Colonic mucosa (tissue), 4 donors: ENCODE measurements at regions not wholly inside any gene's neighbourhood (a gene's known extent, or its start where the extent isn't known, plus 50 kb on each side); places are given as distances from the start of the nearest gene placed in this dataset.

Source experiments
- DNase-seq: peaks from one replicate; pipeline ENCODE4 v3.0.0-alpha.2; 2020
- H3K27ac ChIP-seq: fragments of 200-600 bp; one replicate; pipeline ENCODE4 v1.8.0; 2021
- H3K27me3 ChIP-seq: fragments of 200-600 bp; one replicate; pipeline ENCODE4 v1.8.0; 2021
- H3K36me3 ChIP-seq: fragments of 200-600 bp; one replicate; pipeline ENCODE4 v1.8.0; 2021
- H3K4me1 ChIP-seq: fragments of 200-600 bp; one replicate; pipeline ENCODE4 v1.8.0; 2021; ENCODE audit warnings: mild to moderate bottlenecking
- H3K4me3 ChIP-seq: fragments of 200-600 bp; one replicate; pipeline ENCODE4 v1.8.0; 2021
- H3K9ac ChIP-seq, 2 donors: one replicate each; pipeline ENCODE4 v1.7.0; 2013; ENCODE audit warnings: control low read depth in 2 of 2, low read depth in 2 of 2, low read length in 2 of 2
- H3K9me3 ChIP-seq: fragments of 200-600 bp; one replicate; pipeline ENCODE4 v1.8.0; 2021
- intact Hi-C: fragments of 100-400 bp; cut with DNase I; formaldehyde crosslinking; loops from one replicate; pipeline ENCODE4 v1.14.1; 2022
- TF ChIP-seq, protein P1 (sequence below): fragments of 200-600 bp; IDR thresholded peaks from one replicate; pipeline ENCODE4 v1.8.0; 2022; ENCODE audit warnings: antibody characterized with exemption, mild to moderate bottlenecking
- donor health status: healthy.
- donor health status: DM: no; HTN: no; CAD: no.
- donor health status: DM: no; HTN: no; CAD: no.

DNA sequence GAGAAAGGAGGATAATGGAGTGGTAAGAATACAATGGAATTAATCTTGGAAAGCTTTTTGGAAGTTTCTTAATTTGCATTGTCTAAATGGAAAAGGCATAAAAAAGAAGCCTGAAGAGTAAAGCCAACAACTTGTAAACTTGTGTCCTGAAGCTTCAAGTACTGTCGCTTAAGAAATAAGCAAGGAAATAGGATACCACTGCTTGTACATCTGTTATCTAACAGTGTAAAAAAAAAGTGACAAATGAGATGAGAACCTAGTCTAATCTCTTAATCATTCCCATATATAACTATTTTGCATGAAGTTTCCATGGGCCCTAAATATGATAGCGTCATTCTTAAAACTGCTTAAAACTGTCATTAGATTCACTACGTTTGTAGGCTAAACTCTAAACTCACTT, 134.0 kb upstream of the DYRK2 start:
- Histone ChIP-seq H3K27me3 (no peaks in the 10 kb centered on the region), H3K9ac (no peak overlapping the region), H3K4me3 (no peak overlapping the region), H3K9me3 (no peaks in the 10 kb centered on the region), H3K4me1 (no peaks in the 10 kb centered on the region), H3K27ac (no peak overlapping the region), H3K36me3 (no peaks in the 10 kb centered on the region)
- TF ChIP-seq, protein P1, sequence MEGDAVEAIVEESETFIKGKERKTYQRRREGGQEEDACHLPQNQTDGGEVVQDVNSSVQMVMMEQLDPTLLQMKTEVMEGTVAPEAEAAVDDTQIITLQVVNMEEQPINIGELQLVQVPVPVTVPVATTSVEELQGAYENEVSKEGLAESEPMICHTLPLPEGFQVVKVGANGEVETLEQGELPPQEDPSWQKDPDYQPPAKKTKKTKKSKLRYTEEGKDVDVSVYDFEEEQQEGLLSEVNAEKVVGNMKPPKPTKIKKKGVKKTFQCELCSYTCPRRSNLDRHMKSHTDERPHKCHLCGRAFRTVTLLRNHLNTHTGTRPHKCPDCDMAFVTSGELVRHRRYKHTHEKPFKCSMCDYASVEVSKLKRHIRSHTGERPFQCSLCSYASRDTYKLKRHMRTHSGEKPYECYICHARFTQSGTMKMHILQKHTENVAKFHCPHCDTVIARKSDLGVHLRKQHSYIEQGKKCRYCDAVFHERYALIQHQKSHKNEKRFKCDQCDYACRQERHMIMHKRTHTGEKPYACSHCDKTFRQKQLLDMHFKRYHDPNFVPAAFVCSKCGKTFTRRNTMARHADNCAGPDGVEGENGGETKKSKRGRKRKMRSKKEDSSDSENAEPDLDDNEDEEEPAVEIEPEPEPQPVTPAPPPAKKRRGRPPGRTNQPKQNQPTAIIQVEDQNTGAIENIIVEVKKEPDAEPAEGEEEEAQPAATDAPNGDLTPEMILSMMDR, result no peak
- no peak for DNase-seq
- intact Hi-C loops, result no loop called here

DNA sequence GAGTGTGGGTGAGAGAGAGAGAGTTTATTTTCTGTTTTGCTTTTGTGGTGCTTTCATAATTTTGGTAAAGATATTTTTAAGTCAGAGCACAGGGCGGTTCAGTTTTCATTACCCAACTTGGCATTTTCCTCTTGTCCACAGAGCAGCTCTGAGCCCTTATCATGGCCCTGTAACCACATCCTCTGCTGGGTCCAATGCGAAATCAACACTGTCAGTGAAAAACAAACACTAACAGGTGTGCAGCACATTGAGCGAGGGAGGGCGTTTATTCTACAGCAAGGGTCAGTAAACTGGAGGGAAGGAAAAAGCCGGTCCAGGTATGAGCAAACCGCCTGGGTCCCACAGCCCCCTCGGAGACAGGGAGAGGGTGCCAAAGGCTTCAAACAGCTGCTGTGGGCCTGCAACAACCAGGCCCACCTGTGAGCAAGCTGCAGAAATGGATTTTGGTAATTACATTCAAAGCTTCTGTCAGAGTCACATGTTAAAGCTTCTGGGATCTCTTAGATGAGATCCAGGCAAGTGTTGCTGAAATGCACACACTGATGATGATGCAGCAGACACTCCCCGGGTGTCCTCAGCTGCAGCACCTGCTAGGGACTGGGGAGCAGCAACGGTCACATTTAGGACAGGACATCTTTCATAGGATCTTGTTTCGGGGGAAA, 132.7 kb upstream of the DYRK2 start:
- TF ChIP-seq, protein P1, result no peak
- Histone ChIP-seq H3K9ac (peak overlapping the region in 1 of 2 donors; percentile 31), H3K36me3 (no peaks in the 10 kb centered on the region), H3K9me3 (no peaks in the 10 kb centered on the region), H3K27me3 (no peaks in the 10 kb centered on the region), H3K4me1 (no peaks in the 10 kb centered on the region), H3K4me3 (no peak overlapping the region), H3K27ac (peak overlapping the region; percentile 23)
- intact Hi-C loops, result no loop called here
- peak; percentile 55 for DNase-seq

DNA sequence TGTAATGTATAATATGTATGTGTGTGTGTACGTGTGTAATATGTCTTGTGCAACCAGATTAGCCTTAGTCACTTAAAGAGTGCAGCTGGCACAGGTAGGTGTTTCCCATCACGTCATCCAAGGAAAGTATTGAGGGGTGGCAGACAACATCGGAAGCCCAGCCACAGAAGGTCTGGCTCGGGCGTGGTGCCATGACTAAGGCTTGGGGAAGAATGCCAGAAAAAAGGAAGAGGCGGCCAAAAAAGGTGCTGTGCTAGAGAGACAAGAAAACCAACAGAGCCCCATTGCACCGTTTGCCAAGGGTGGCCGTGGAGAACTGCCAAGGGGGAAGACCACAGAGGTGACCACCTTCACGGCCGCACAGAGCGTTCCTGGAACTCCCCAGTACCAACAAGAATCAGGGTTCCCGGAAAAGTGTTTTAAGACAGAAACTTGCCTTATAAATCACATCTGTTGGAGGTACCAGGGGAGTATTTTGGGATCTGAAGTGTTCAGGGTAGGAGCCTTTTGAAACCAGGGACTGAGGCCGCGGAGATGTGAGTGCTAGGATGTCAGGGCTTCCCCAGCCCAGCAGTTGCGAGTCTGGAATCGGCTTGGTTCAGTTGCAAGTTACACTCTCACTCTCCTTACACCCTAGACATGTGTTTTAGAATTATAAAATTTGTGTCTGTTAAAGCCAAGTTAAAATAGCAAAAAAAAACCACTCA, 131.2 kb upstream of the DYRK2 start:
- intact Hi-C loops, result no loop called here
- Histone ChIP-seq H3K9ac (no peak overlapping the region), H3K27ac (no peak overlapping the region), H3K36me3 (no peaks in the 10 kb centered on the region), H3K4me3 (no peak overlapping the region), H3K4me1 (no peaks in the 10 kb centered on the region), H3K27me3 (no peaks in the 10 kb centered on the region), H3K9me3 (no peaks in the 10 kb centered on the region)
- peak; percentile 32 for DNase-seq
- TF ChIP-seq, protein P1, result no peak

DNA sequence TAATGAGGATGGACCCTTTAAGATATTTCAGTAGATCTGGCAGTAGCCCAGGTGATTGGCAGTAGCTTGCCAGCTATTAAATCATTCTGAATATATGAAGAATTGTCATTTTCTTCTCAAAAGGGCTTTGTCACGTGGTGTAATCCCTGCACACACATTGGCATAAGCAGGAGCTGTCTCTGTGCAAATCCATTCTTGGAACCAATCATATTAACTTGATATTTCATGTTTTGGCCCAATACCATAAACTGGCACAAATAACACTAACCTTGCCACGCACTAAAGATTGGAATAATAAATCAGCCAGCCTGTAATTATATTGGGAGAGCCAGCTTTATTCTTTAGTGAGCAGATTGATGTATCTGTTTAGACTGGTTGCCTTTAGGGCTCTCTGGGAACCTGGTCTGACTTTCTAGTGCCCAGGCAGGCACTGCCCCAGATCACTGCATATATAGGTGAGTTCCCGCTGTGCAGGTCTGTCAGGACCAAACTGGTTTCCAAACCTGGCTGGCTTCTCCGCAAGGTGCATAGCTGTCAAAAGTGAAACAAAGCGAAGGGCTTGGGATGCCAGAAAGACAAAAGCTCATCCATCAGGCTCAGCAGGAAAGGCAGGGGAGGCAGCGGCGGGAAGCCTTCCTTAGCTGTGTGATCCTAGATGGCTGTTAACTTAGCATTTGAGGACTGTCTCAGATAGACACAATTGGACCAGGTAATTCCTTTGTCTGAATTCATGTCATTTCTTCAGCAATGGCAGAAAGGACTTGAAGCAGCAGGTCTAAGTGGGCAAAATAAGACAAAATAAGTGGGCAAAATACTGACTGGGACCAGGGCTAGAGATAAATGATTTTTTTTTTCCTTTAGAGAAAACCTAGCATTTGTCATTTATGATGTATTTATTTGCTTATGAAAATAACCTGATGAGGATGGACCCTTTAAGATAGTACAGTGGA, 128.8 kb upstream of the DYRK2 start:
- H3K9ac ChIP-seq, result no peak overlapping the region
- intact Hi-C loops, result no loop called here

DNA sequence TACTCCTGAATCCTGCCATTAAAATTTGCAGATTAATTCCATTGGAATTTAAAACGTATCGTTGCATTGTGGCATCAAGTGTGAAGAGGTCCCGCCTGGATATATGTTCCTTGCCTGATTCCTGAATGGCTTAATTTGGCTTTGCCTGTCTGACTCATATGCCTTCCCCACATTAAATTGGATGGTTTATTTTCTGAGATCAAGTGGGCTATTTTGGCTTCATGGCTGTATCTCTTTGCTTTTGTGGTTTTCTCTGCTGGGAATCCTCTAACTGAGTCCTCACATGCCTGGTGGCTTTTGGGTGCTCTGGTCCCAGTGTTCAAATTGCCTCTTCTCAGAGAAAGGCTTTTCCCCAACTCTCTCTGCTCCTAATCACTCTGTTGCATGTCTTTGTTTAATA, 127.9 kb upstream of the DYRK2 start:
- H3K27me3 ChIP-seq, result no peaks in the 10 kb centered on the region
- no peaks in the 10 kb centered on the region for H3K4me1 ChIP-seq
- TF ChIP-seq, protein P1, result no peak
- H3K9me3 ChIP-seq, result no peaks in the 10 kb centered on the region
- no peak overlapping the region for H3K4me3 ChIP-seq
- no peak overlapping the region for H3K27ac ChIP-seq
- H3K36me3 ChIP-seq, result no peaks in the 10 kb centered on the region
- intact Hi-C loops, result no loop called here
- DNase-seq, result no peak
- no peak overlapping the region for H3K9ac ChIP-seq

More for the DNA sequence above, 128.8 kb upstream of the DYRK2 start:
- DNase-seq, result no peak
- Histone ChIP-seq H3K9me3 (no peaks in the 10 kb centered on the region), H3K4me3 (no peak overlapping the region), H3K27ac (no peak overlapping the region), H3K4me1 (no peaks in the 10 kb centered on the region), H3K36me3 (no peaks in the 10 kb centered on the region), H3K27me3 (no peaks in the 10 kb centered on the region)
- TF ChIP-seq, protein P1, result no peak
